ENCODE measurements at regions not wholly inside any gene's neighbourhood (a gene's known extent, or its start where the extent isn't known, plus 50 kb on each side); places are given as distances from the start of the nearest gene placed in this dataset.

- DNase-seq (ENCODE audit: extremely low read depth, low read depth), result no peak
- H3K4me3 ChIP-seq (replicated peaks; ENCODE audit: low read depth, low read length), result no peak overlapping the region
- TF ChIP-seq CTCF (IDR thresholded peaks at IDR 0.05; ENCODE audit: low read depth, low read length, missing control alignments), result no peak
Observed at GRCh38 chr17:14514973-14515372, 214.1 kb downstream of the HS3ST3B1 start.

- no peak overlapping the region for H3K4me3 ChIP-seq (replicated peaks; ENCODE audit: low read depth, low read length)
- no peak for TF ChIP-seq CTCF (IDR thresholded peaks at IDR 0.05; ENCODE audit: low read depth, low read length, missing control alignments)
- no peak for DNase-seq (ENCODE audit: extremely low read depth, low read depth)
Observed at GRCh38 chr17:14513835-14514234, 213.0 kb downstream of the HS3ST3B1 start.

DNA sequence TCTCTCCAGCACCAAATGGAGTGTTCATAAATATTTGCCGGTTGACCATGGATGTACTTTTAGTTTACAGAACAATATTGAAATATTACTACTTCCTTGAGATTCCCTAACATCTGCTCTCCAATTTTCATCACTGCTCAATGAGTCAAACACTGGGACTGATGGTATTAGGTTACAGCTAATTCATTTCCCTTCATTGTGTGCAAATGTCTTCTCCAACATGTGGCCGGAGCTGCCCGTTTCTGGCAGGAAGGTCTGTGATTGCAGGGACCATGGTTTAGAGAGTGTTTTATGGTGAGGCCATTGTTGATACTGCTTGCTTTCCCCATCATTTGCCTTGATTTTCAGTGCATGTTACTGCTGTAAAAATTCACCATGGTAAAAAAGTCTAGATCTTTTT, 209.3 kb downstream of the HS3ST3B1 start:
- TF ChIP-seq CTCF (IDR thresholded peaks at IDR 0.05; ENCODE audit: low read depth, low read length, missing control alignments), result no peak
- peak; percentile 49 for DNase-seq (ENCODE audit: extremely low read depth, low read depth)
- no peak overlapping the region for H3K4me3 ChIP-seq (replicated peaks; ENCODE audit: low read depth, low read length)

DNA sequence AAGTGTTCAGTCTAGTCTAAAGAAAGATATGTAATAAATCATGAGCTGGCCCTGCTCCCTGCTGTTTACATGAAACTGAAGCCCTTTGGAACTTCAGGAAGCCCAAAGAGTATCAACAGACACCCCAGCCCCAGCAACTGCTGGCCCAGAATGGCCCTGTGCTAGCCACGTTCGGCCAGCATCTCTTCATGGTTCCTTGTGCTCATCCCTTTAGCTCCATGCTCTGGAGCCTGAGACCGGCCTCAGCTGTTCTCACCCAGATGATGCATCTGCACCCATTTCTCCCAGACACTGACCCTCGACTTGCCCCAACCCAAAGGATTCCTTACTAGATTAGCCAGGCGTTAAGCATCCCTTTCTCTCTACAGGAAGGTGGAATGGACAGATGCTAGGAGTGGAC, 207.3 kb downstream of the HS3ST3B1 start:
- no peak for TF ChIP-seq CTCF (IDR thresholded peaks at IDR 0.05; ENCODE audit: low read depth, low read length, missing control alignments)
- no peak for DNase-seq (ENCODE audit: extremely low read depth, low read depth)
- H3K4me3 ChIP-seq (replicated peaks; ENCODE audit: low read depth, low read length), result no peak overlapping the region

DNA sequence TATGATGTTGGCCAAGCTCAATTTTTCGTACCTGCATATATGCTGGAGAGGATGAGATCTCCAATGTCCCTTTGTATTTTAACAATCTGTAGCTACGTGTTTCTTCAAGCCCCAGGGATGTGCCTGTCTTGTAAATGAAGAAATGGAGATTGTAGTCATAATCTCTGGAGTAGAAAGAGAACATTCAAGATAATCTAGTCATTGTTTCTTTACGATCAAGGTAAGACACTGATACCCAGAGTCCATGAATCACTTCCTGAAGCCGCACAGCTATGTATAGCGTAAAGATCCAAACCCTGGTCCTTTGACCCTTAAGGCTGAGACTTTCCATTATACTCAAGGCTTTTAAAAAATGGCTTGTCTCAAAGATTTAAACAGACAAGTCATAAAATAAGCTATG, 205.5 kb downstream of the HS3ST3B1 start:
- no peak for TF ChIP-seq CTCF (IDR thresholded peaks at IDR 0.05; ENCODE audit: low read depth, low read length, missing control alignments)

DNA sequence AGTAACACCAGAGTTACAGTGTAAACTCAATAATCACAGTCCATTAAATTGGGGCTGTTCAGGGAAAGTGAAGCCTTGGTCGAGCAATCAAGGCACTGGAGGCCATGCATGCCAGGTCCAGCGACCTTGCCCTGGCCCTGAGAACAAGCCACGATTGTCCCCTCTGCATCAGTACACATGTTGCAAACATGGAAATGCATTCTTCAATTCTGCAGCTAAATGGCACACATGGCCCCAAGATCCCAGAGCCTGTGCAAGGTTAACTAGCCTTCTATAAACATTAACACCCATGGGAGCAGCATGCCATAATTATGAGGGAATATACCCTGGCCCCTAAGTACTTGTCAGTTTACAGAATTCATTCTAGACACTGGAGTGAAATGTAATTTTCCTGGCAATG, 204.7 kb downstream of the HS3ST3B1 start:
- no peak for DNase-seq (ENCODE audit: extremely low read depth, low read depth)
- TF ChIP-seq CTCF (IDR thresholded peaks at IDR 0.05; ENCODE audit: low read depth, low read length, missing control alignments), result no peak
- no peak overlapping the region for H3K4me3 ChIP-seq (replicated peaks; ENCODE audit: low read depth, low read length)

More for the DNA sequence above, 205.5 kb downstream of the HS3ST3B1 start:
- H3K4me3 ChIP-seq (replicated peaks; ENCODE audit: low read depth, low read length), result no peak overlapping the region
- DNase-seq (ENCODE audit: extremely low read depth, low read depth), result no peak

DNA sequence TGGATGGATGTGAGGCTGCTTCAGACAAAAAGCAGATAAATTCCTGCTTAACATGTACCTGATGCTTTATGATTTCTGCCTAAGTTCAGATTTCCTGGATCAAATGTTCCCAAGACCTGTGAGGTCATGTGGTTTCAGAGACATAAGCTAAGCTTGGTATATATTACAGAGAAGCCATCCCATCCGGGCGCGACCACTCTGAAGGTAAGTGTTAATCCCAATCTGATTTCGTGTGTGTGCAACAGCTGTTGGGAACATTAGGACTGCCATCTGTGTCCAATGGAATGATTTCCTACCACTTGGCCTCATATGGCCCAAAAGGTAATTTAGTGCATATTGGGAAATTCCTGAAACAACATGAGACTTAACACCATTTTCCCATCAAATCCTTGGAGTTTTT, 199.1 kb downstream of the HS3ST3B1 start:
- no peak for DNase-seq (ENCODE audit: extremely low read depth, low read depth)
- no peak for TF ChIP-seq CTCF (IDR thresholded peaks at IDR 0.05; ENCODE audit: low read depth, low read length, missing control alignments)
- no peak overlapping the region for H3K4me3 ChIP-seq (replicated peaks; ENCODE audit: low read depth, low read length)
